Bronchial epithelial cell (primary cell): ENCODE measurements at regions not wholly inside any gene's neighbourhood (a gene's known extent, or its start where the extent isn't known, plus 50 kb on each side); places are given as distances from the start of the nearest gene placed in this dataset.

Experiments used
- DNase-seq: peaks from one replicate; pipeline ENCODE4 v3.0.0-alpha.2; 2010; ENCODE audit warnings: low read depth
- FAIRE-seq: peaks from 2 replicates; lab custom pipeline; 2011; peaks lifted over from hg19 to GRCh38; lab: Jason Lieb, UNC
- H3K27me3 ChIP-seq: 2 replicates; pipeline ENCODE4 v1.5.1; 2011; ENCODE audit warnings: low read length; ENCODE audit not compliant: control insufficient read depth, insufficient read depth
- H3K36me3 ChIP-seq: 2 replicates; pipeline ENCODE4 v1.5.1; 2011; ENCODE audit warnings: low read length; ENCODE audit not compliant: control insufficient read depth, insufficient read depth
- H3K4me3 ChIP-seq: 2 replicates; pipeline ENCODE4 v1.5.1; 2011; ENCODE audit warnings: mild to moderate bottlenecking, low read depth, low read length, control low read depth
- CTCF ChIP-seq: IDR thresholded peaks from 2 replicates; pipeline ENCODE4 v1.5.1; 2011; ENCODE audit warnings: mild to moderate bottlenecking, moderate library complexity, low read length, control low read depth, inconsistent platforms; ENCODE audit not compliant: insufficient read depth, severe bottlenecking

GRCh38 chr2:8107621-8108378 is 574.1 kb upstream of the ID2 start:
- Histone ChIP-seq H3K36me3 (no peaks in the 10 kb centered on the region), H3K4me3 (no peak overlapping the region), H3K27me3 (peaks cover 2% of the 10 kb centered on the region)
- DNase-seq: no peak
- no peak for FAIRE-seq
- TF ChIP-seq CTCF: no peak

- no peaks in the 10 kb centered on the region for H3K36me3 ChIP-seq
- FAIRE-seq: no peak
- no peak for DNase-seq
- H3K4me3 ChIP-seq: no peak overlapping the region
- peaks cover 2% of the 10 kb centered on the region for H3K27me3 ChIP-seq
- TF ChIP-seq CTCF: no peak
Observed at GRCh38 chr2:8110716-8111115, 571.1 kb upstream of the ID2 start.

- FAIRE-seq (no peak), DNase-seq (no peak)
- Histone ChIP-seq H3K4me3 (no peak overlapping the region), H3K27me3 (peaks cover 2% of the 10 kb centered on the region), H3K36me3 (no peaks in the 10 kb centered on the region)
- no peak for TF ChIP-seq CTCF
Observed at GRCh38 chr2:8111193-8111592, 570.7 kb upstream of the ID2 start.

GRCh38 chr2:8115456-8115855 is 566.4 kb upstream of the ID2 start:
- FAIRE-seq (no peak), DNase-seq (no peak)
- Histone ChIP-seq H3K27me3 (peaks cover 2% of the 10 kb centered on the region), H3K4me3 (no peak overlapping the region), H3K36me3 (no peaks in the 10 kb centered on the region)
- no peak for TF ChIP-seq CTCF

GRCh38 chr2:8115966-8116365 is 565.9 kb upstream of the ID2 start:
- FAIRE-seq: no peak
- no peak overlapping the region for H3K4me3 ChIP-seq
- no peak for TF ChIP-seq CTCF
- H3K36me3 ChIP-seq: no peaks in the 10 kb centered on the region
- DNase-seq: no peak
- H3K27me3 ChIP-seq: peaks cover 2% of the 10 kb centered on the region

- no peak for TF ChIP-seq CTCF
- DNase-seq (no peak), FAIRE-seq (no peak)
- Histone ChIP-seq H3K27me3 (peaks cover under 1% of the 10 kb centered on the region), H3K4me3 (no peak overlapping the region), H3K36me3 (no peaks in the 10 kb centered on the region)
Observed at GRCh38 chr2:8116661-8117060, 565.2 kb upstream of the ID2 start.
